ENCODE measurements at regions not wholly inside any gene's neighbourhood (a gene's known extent, or its start where the extent isn't known, plus 50 kb on each side); places are given as distances from the start of the nearest gene placed in this dataset.
A peak's percentile ranks its signal among the peaks of the same experiment; 100 is the strongest.

- no TSS peak for BruUV-seq (replicated peaks)
- CTCF ChIA-PET, result no interaction called here
These were observed 76.0 kb upstream of the XIRP2 start for GRCh38 chr2:166812166-166812891.

DNA sequence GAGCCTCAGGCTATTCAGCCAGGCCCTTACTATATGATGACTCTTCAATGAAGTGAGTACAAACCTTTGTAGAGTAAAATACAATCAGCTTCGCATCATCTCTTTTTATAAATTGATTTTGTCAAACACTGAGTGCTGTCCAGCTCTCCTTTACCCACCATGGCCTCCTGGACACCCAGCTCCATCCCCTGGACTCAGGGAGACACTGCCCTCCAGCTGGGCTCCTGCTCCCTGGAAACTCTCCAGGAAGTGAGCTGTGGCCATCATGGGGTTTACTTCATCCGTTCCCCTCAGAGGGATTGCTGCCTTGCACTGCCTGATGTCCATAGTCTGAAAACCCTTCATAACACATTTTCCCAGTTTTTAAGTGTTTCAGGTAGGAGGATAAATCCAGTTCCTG is 82.5 kb upstream of the XIRP2 start:
- CTCF ChIA-PET, result no interaction called here
- POLR2A ChIA-PET (ENCODE audit: low non-redundant PET), result no interaction called here
- BruUV-seq (replicated peaks), result no TSS peak

More at GRCh38 chr2:166812166-166812891, 76.0 kb upstream of the XIRP2 start:
- Histone ChIP-seq H3K4me1 (ENCODE audit: insufficient read depth, low read length, poor library complexity, severe bottlenecking) (no peaks in the 10 kb centered on the region), H3K27ac (ENCODE audit: low read depth, low read length, poor library complexity, severe bottlenecking) (no peak overlapping the region), H3K4me3 (ENCODE audit: low read depth, low read length, poor library complexity, severe bottlenecking) (no peak overlapping the region), H3K9me3 (ENCODE audit: low read depth, low read length, poor library complexity, severe bottlenecking) (no peaks in the 10 kb centered on the region), H3K36me3 (ENCODE audit: insufficient read depth, low read length, poor library complexity, severe bottlenecking) (no peaks in the 10 kb centered on the region), H3K27me3 (replicated peaks; ENCODE audit: insufficient read depth, low read depth, low read length, poor library complexity) (no peaks in the 10 kb centered on the region)
- intact Hi-C loops (cut with micrococcal nuclease; ENCODE audit: unreplicated experiment), result no loop called here
- POLR2A ChIA-PET (ENCODE audit: low non-redundant PET), result no interaction called here
- no peak for TF ChIP-seq EZH2 (IDR thresholded peaks at IDR 0.05; ENCODE audit: borderline replicate concordance, low read depth, low read length, poor library complexity, severe bottlenecking)
- DNase-seq (ENCODE audit: low spot score), result no peak

DNA sequence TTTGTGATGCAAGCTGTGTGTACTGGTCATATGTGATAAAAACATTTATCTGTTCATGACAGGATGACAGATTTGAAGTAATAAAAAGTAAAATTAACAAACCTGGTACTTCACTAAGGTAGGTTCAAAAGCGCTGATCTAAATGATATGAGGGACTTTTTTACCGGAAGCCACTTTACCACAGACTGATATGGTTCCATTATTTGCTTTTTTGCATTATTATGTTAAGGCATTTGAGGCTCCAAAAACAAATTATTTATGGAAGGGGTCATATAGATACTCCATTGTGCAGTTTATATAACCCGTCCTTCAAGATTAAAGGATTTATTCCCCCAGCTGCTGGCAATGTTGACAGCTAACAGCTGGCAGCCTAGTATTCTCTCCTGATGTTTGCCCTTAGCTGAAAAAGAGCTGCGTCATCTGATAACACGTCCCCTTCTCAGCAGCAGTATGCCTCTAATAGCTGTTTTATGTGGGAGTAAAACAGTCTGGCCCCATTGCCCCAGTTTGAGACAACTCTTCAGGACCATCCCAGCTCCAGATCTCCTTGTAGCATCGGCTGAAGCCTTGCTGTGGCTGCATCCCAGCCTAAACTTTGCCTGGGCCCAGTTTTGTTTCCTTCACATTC is 84.8 kb upstream of the XIRP2 start:
- POLR2A ChIA-PET (ENCODE audit: low non-redundant PET), result no interaction called here
- TF ChIP-seq CTCF (conservative IDR thresholded peaks at IDR 0.05; ENCODE audit: low read depth, low read length), result no peak
- TF ChIP-seq EZH2 (IDR thresholded peaks at IDR 0.05; ENCODE audit: borderline replicate concordance, low read depth, low read length, poor library complexity, severe bottlenecking), result no peak
- no TSS peak for BruUV-seq (replicated peaks)
- Histone ChIP-seq H3K27me3 (replicated peaks; ENCODE audit: insufficient read depth, low read depth, low read length, poor library complexity) (no peaks in the 10 kb centered on the region), H3K4me1 (ENCODE audit: insufficient read depth, low read length, poor library complexity, severe bottlenecking) (no peaks in the 10 kb centered on the region), H3K4me3 (ENCODE audit: low read depth, low read length, poor library complexity, severe bottlenecking) (no peak overlapping the region), H3K9me3 (ENCODE audit: low read depth, low read length, poor library complexity, severe bottlenecking) (no peaks in the 10 kb centered on the region), H3K36me3 (ENCODE audit: insufficient read depth, low read length, poor library complexity, severe bottlenecking) (no peaks in the 10 kb centered on the region), H3K27ac (ENCODE audit: low read depth, low read length, poor library complexity, severe bottlenecking) (peak overlapping the region; percentile 4)
- intact Hi-C loops (cut with micrococcal nuclease; ENCODE audit: unreplicated experiment), result no loop called here
- DNase-seq (ENCODE audit: low spot score), result peak; percentile 7
- CTCF ChIA-PET, result no interaction called here

More for the DNA sequence above, 82.5 kb upstream of the XIRP2 start:
- TF ChIP-seq CTCF (conservative IDR thresholded peaks at IDR 0.05; ENCODE audit: low read depth, low read length) (no peak), EZH2 (IDR thresholded peaks at IDR 0.05; ENCODE audit: borderline replicate concordance, low read depth, low read length, poor library complexity, severe bottlenecking) (no peak)
- Histone ChIP-seq H3K36me3 (ENCODE audit: insufficient read depth, low read length, poor library complexity, severe bottlenecking) (no peaks in the 10 kb centered on the region), H3K27ac (ENCODE audit: low read depth, low read length, poor library complexity, severe bottlenecking) (no peak overlapping the region), H3K4me1 (ENCODE audit: insufficient read depth, low read length, poor library complexity, severe bottlenecking) (no peaks in the 10 kb centered on the region), H3K27me3 (replicated peaks; ENCODE audit: insufficient read depth, low read depth, low read length, poor library complexity) (no peaks in the 10 kb centered on the region), H3K4me3 (ENCODE audit: low read depth, low read length, poor library complexity, severe bottlenecking) (no peak overlapping the region), H3K9me3 (ENCODE audit: low read depth, low read length, poor library complexity, severe bottlenecking) (no peaks in the 10 kb centered on the region)
- DNase-seq (ENCODE audit: low spot score), result no peak
- intact Hi-C loops (cut with micrococcal nuclease; ENCODE audit: unreplicated experiment), result no loop called here
